Skeletal muscle tissue (tissue), 3 donors: ENCODE measurements at regions not wholly inside any gene's neighbourhood (a gene's known extent, or its start where the extent isn't known, plus 50 kb on each side); places are given as distances from the start of the nearest gene placed in this dataset.
"Not testable (repeated sequence)": the region's sequence is repeated elsewhere in the genome, so short reads cannot be mapped to it uniquely, and the experiment has no call there.

Experiments
- H3K27ac ChIP-seq: one replicate; pipeline ENCODE4 v1.7.0; 2013; ENCODE audit warnings: mild to moderate bottlenecking, low read depth, low read length, inconsistent platforms
- H3K27me3 ChIP-seq, 3 donors: one replicate each; pipeline ENCODE4 v1.7.0; 2013; ENCODE audit warnings: low read length in 3 of 3; ENCODE audit not compliant: control insufficient read depth in 3 of 3, insufficient read depth in 3 of 3
- H3K36me3 ChIP-seq, 3 donors: one replicate each; pipeline ENCODE4 v1.7.0; 2013; ENCODE audit warnings: low read length in 3 of 3; ENCODE audit not compliant: control insufficient read depth in 3 of 3, insufficient read depth in 3 of 3
- H3K4me1 ChIP-seq, 3 donors: one replicate each; pipeline ENCODE4 v1.7.0; 2013; ENCODE audit warnings: low read length in 3 of 3, mild to moderate bottlenecking in 3 of 3; ENCODE audit not compliant: control insufficient read depth in 3 of 3, insufficient read depth in 3 of 3
- H3K4me3 ChIP-seq, 3 donors: one replicate each; pipeline ENCODE4 v1.7.0; 2013; ENCODE audit warnings: low read length in 3 of 3
- H3K9ac ChIP-seq, 3 donors: one replicate each; pipeline ENCODE4 v1.7.0; 2013; ENCODE audit warnings: low read length in 3 of 3, mild to moderate bottlenecking in 3 of 3, moderate library complexity in 2 of 3, low read depth in 1 of 3
- H3K9me3 ChIP-seq, 3 donors: one replicate each; pipeline ENCODE4 v1.7.0; 2013; ENCODE audit warnings: low read length in 3 of 3; ENCODE audit not compliant: control insufficient read depth in 3 of 3
- donor health status: Osteomylitis.

GRCh38 chrX:140149761-140150160, 184.4 kb upstream of the CXorf66 start:
- no peaks in the 10 kb centered on the region for H3K36me3 ChIP-seq
- H3K4me3 ChIP-seq: no peak overlapping the region
- no peaks in the 10 kb centered on the region for H3K9me3 ChIP-seq
- no peaks in the 10 kb centered on the region for H3K4me1 ChIP-seq
- H3K27me3 ChIP-seq: no peaks in the 10 kb centered on the region
- H3K27ac ChIP-seq: no peak overlapping the region
- H3K9ac ChIP-seq: no peak overlapping the region

- Histone ChIP-seq H3K9me3 (no peaks in the 10 kb centered on the region), H3K4me3 (no peak overlapping the region), H3K27ac (no peak overlapping the region), H3K4me1 (no peaks in the 10 kb centered on the region), H3K9ac (no peak overlapping the region), H3K36me3 (no peaks in the 10 kb centered on the region), H3K27me3 (no peaks in the 10 kb centered on the region)
These were observed 176.2 kb upstream of the CXorf66 start for GRCh38 chrX:140141444-140142029.

GRCh38 chrX:140138492-140138891, 173.2 kb upstream of the CXorf66 start:
- not testable (repeated sequence) for H3K27me3 ChIP-seq, H3K4me1 ChIP-seq, H3K9me3 ChIP-seq, H3K27ac ChIP-seq, H3K36me3 ChIP-seq, H3K9ac ChIP-seq, H3K4me3 ChIP-seq

GRCh38 chrX:140138065-140138464, 172.7 kb upstream of the CXorf66 start:
- not testable (repeated sequence) for H3K27ac ChIP-seq, H3K9ac ChIP-seq, H3K36me3 ChIP-seq, H3K4me1 ChIP-seq, H3K27me3 ChIP-seq, H3K4me3 ChIP-seq, H3K9me3 ChIP-seq

- Histone ChIP-seq H3K27me3 (no peaks in the 10 kb centered on the region), H3K9me3 (no peaks in the 10 kb centered on the region), H3K27ac (no peak overlapping the region), H3K4me3 (no peak overlapping the region), H3K4me1 (no peaks in the 10 kb centered on the region), H3K9ac (no peak overlapping the region), H3K36me3 (no peaks in the 10 kb centered on the region)
These were observed 167.6 kb upstream of the CXorf66 start for GRCh38 chrX:140132937-140133336.

- no peak overlapping the region for H3K4me3 ChIP-seq
- no peak overlapping the region for H3K9ac ChIP-seq
- H3K4me1 ChIP-seq: no peaks in the 10 kb centered on the region
- no peaks in the 10 kb centered on the region for H3K9me3 ChIP-seq
- H3K27me3 ChIP-seq: no peaks in the 10 kb centered on the region
- H3K36me3 ChIP-seq: no peaks in the 10 kb centered on the region
- H3K27ac ChIP-seq: no peak overlapping the region
These were observed 158.1 kb upstream of the CXorf66 start for GRCh38 chrX:140123446-140123845.

GRCh38 chrX:140114059-140114458, 148.7 kb upstream of the CXorf66 start:
- not testable (repeated sequence) for H3K9me3 ChIP-seq, H3K27ac ChIP-seq, H3K27me3 ChIP-seq, H3K4me3 ChIP-seq, H3K36me3 ChIP-seq, H3K9ac ChIP-seq, H3K4me1 ChIP-seq

- Histone ChIP-seq H3K27ac (no peak overlapping the region), H3K27me3 (no peaks in the 10 kb centered on the region), H3K9ac (no peak overlapping the region), H3K36me3 (no peaks in the 10 kb centered on the region), H3K4me1 (no peaks in the 10 kb centered on the region), H3K4me3 (no peak overlapping the region), H3K9me3 (no peaks in the 10 kb centered on the region)
These were observed 144.8 kb upstream of the CXorf66 start for GRCh38 chrX:140110081-140110650.

- Histone ChIP-seq H3K27me3 (no peaks in the 10 kb centered on the region), H3K4me1 (no peaks in the 10 kb centered on the region), H3K27ac (no peak overlapping the region), H3K9ac (no peak overlapping the region), H3K36me3 (no peaks in the 10 kb centered on the region), H3K9me3 (no peaks in the 10 kb centered on the region), H3K4me3 (no peak overlapping the region)
These were observed 139.4 kb upstream of the CXorf66 start for GRCh38 chrX:140104760-140105159.

- no peaks in the 10 kb centered on the region for H3K9me3 ChIP-seq
- H3K4me1 ChIP-seq: no peaks in the 10 kb centered on the region
- H3K9ac ChIP-seq: no peak overlapping the region
- H3K27me3 ChIP-seq: no peaks in the 10 kb centered on the region
- no peak overlapping the region for H3K4me3 ChIP-seq
- no peaks in the 10 kb centered on the region for H3K36me3 ChIP-seq
- H3K27ac ChIP-seq: no peak overlapping the region
These were observed 133.9 kb upstream of the CXorf66 start for GRCh38 chrX:140099221-140099620.
